NCI-H460 (cell line): ENCODE measurements at regions not wholly inside any gene's neighbourhood (a gene's known extent, or its start where the extent isn't known, plus 50 kb on each side); places are given as distances from the start of the nearest gene placed in this dataset.

Experiments
- DNase-seq: peaks from one replicate; pipeline ENCODE4 v3.0.0-alpha.2; 2016; ENCODE audit warnings: low read depth; ENCODE audit errors: extremely low read depth

DNA sequence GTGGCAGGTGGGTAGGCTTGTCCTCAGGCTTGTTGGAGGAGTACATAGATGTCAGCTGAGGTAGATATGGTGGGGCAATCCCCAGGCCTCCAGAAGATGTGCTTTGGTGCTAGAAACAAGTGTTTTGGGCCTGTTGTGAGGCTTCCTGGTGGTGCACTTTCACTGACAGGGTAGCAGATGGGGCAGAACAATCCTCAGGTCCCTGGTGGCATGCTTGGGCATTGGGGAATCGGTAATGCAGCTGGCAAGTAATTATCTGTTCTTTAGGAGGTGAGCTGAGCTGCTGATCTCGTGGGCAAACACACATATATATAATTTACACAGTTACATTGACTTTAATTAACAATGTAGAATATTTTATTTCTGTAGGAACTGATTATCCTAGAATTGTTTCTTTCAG, 458.7 kb downstream of the BMP2 start:
- no peak for DNase-seq

DNA sequence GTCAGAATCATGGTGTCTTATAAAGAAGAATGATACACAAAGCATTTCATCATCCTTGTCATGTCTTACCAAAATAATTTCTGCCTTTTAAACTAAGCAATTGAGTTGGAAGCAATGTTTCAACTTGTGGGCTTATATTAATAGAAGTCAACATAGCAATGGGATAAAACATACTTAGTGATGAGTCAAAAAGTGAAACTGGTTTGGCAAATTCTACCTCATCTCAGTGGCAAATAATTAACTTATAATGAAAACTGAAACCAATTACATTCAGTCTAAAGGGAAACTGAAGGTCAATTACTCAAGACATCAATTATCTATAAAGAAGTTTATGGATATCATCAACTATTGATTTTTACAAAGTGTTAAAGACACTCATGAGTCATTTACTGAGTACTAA, 463.8 kb downstream of the BMP2 start:
- DNase-seq = no peak

DNA sequence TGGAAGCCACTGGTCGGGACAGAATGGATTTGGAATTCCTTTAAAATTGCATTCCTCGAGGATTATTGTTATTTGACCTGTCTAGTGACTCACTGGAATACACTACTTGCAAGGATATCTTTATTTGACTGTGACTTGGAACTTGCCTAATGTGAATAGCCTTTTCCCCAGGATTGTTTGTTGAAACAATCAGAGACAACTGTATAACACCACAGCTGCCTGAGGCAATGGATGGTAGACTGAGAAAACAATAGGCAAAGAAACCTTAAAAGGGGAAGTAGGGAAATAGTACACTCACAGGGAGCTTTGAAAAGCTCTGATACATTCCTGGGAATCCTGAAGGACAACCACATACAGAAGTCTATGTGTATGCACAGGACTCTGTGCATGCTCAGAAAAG, 465.3 kb downstream of the BMP2 start:
- no peak for DNase-seq

DNA sequence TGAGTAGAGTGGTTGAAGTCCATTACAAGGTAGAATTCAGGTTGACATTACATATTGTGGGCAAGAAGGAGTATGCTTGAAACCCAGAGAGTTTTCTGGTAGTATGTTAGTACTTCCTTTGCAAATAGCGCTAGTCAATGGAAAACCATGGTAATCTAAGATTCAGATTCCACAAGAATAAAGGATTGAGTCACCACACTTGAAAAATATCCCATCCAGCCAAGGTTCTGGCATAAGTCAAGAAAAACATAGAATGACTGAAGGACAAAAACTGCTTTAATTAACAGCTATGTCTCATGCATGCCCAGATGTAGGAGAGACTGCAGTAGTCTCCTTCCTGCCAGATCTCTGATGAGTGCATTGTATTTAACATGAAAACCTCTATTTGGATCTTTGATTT, 469.8 kb downstream of the BMP2 start:
- no peak for DNase-seq

DNA sequence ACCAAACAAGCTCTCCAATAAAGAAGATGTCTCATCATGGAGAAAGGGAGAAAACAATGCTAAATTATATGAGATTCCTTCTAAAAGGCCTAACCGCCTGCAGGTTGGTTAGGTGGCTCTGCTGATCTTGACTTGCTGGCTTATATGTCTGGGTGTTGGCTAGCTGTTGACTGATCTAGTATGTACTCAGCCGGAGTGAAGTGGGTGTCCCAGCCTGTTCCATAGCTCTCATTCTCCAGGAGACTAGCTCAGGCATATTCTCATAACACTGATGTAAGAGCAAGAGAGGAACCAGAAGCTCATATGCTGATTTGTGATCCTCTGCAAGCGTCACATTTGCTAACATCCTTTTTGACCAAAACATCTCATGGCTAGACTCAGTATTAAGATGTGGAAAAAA, 473.0 kb downstream of the BMP2 start:
- DNase-seq = no peak

DNA sequence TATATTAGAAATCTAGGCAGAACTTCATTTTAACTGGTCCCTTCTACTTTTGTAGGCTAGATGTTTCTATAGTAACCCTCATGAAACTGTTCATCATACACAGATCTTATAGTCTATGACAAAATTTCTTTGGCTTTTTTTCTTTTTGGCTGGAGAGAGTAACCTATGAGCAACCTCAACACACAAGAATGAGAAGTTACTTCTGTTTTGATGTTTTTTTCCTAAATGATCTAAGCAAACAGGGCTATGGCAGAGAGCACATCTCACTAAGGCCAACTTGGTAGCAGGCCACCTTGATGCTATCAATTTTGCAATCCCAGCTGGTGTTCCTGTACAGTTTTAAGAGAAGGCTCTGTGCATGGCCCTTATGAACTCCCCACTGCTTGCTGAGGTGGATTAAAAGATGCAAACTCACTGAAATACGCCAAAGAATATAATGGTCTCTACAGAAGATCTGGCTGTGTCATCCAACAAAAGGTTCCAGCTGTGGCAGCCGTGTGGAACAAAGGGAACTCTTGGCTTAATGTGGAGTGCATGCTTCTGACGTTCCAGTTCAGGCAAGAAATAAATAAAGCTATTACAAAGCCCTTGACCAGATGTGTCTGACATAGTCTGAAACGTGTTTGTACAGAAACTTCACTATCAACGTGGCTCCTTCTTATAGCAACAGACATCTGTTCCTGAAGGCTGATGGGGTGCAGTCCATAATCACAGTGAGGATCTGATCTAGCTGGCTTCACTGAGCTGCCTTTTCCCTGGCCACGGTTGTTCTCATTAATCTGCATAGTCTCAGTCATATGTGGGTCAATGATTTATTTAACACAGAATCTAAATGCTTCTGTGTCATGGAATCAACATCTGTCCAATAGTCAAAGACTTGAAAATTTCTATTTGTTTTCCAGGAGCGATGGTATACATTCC, 481.1 kb downstream of the BMP2 start:
- no peak for DNase-seq

DNA sequence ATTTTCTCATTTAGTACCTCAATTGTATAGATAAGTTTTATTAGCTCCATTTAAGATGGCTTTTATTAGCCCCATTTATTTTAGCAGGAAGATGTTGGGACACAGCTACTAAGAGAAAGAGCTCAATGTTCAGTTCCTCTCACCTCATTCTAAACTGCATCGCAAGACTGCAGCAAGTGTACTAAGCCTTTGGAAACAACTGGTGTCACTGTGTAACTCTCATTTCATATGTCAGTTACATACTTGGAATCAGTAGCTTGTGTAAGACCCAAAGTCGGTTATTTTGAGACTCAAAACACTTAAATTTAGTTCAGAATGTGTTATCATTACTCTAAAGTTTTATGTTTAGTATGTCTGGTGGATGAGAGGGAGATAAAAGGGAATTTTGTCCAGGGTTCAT, 482.9 kb downstream of the BMP2 start:
- DNase-seq = no peak

DNA sequence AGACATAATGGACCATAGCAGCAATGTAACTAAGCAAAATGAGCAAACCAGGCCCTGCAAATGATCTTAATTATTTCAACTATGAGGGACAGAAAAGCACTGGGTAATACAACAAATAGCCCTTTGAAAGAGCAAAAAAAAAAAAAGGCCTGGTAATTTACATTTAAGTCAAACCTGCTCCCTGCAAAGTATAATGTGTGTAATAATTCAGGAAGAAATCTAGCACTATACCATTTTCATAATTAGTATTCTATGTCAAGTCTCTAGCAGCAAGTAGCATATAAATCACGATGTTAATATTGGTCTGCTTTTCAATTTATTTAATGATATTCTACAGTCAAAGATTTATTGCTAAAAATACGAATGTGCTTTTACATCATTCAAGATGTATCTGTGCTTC, 489.6 kb downstream of the BMP2 start:
- DNase-seq = no peak

DNA sequence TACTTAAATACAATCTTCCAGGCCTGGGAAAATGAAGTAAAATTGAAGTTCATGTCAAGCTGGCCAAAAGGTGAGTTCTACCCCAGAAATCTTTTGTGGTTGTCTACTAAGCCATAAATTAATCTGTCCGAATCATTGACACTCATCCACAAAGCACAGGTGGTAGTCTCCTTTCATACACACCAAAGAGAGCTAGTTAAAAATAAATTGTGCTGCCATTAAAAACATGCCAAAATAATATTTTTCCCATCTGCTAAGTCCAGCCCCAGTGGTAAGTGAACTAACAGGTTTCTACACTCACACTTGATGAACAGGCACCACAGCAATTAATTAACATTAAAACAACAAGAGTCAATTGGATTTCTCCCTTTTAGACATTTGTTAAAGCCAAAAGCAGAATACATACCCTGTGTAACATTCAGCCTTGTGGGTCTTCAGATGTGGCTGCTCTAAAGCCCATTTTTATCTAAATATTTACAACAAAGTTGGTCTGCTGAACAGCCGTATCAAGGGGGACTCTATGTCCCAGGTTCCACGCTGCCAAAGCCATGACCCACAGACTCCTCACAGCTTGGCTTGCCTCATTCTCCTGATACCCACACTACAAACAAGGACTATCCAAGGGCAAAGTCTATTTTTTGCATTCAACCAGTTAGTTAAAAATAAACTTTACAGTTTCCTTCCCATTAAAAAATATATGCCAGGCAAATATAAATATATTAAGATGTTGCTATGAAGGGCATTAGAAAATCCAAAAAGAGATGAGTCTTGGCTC, 490.4 kb downstream of the BMP2 start:
- DNase-seq = no peak

DNA sequence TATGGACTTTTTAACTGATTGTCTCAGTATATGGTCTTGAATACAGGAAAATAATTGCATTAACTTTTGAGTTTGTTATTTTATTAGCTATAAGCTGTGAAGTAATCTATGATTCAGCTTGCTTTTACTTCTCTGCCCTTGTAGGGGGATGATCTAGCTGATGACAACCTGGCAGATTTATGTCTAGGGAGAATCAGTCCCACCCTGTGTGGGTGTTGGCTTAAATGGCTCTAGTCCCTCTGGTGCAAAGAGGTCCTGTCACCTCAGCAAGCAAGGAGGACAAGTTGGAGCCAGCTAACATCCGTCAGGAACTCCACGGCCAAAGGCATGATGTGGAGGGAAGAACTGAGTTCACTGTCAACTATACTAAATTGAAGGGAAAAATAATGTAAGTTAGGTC, 495.3 kb downstream of the BMP2 start:
- no peak for DNase-seq

- DNase-seq = no peak
These were observed 496.7 kb downstream of the BMP2 start for GRCh38 chr20:7264137-7264536.

GRCh38 chr20:7269452-7269851, 502.0 kb downstream of the BMP2 start:
- DNase-seq = no peak

GRCh38 chr20:7272512-7272911, 505.0 kb downstream of the BMP2 start:
- no peak for DNase-seq

- no peak for DNase-seq
These were observed 507.4 kb downstream of the BMP2 start for GRCh38 chr20:7274870-7275269.

- no peak for DNase-seq
These were observed 508.3 kb downstream of the BMP2 start for GRCh38 chr20:7275645-7276237.

GRCh38 chr20:7285918-7286556, 518.6 kb downstream of the BMP2 start:
- DNase-seq = peak; percentile 66

- DNase-seq = no peak
These were observed 523.9 kb downstream of the BMP2 start for GRCh38 chr20:7291323-7291943.

GRCh38 chr20:7291946-7292345, 524.5 kb downstream of the BMP2 start:
- DNase-seq = no peak

GRCh38 chr20:7294816-7295360, 527.4 kb downstream of the BMP2 start:
- no peak for DNase-seq

DNA sequence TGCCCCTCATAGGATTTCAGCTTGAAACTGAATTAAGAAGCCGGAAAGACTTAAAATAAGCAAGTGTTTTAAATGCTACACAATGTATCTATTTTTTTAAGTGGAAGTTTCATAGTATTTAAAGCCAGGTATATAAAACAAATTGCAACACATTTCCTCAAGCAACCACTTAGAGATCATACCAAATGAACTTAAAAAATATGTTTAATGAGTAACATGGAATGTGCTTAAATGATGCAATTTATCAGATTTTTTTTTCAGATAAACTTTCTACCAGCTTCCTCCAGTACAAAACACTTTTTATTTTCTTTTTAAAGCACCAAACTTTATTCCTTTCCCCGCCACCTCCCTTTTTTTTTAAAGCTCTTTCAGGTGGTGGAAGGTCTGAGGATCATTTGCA, 534.3 kb downstream of the BMP2 start:
- DNase-seq = no peak
